Endothelial cell of hepatic sinusoid (primary cell): ENCODE measurements at regions not wholly inside any gene's neighbourhood (a gene's known extent, or its start where the extent isn't known, plus 50 kb on each side); places are given as distances from the start of the nearest gene placed in this dataset.
"Not testable (repeated sequence)": the region's sequence is repeated elsewhere in the genome, so short reads cannot be mapped to it uniquely, and the experiment has no call there.

Experiments
- in situ Hi-C: cut with HindIII; loops from 2 replicates; pipeline ENCODE4 v1.10.0; 2017; ENCODE audit warnings: low sequenced_read_pairs

GRCh38 chr16:88162778-88163177 is 211.5 kb downstream of the BANP start:
- in situ Hi-C loops, result not testable (repeated sequence)

GRCh38 chr16:88164196-88165039 is 213.2 kb downstream of the BANP start:
- in situ Hi-C loops, result not testable (repeated sequence)

- in situ Hi-C loops, result not testable (repeated sequence)
Observed at GRCh38 chr16:88165040-88165544, 213.9 kb downstream of the BANP start.

DNA sequence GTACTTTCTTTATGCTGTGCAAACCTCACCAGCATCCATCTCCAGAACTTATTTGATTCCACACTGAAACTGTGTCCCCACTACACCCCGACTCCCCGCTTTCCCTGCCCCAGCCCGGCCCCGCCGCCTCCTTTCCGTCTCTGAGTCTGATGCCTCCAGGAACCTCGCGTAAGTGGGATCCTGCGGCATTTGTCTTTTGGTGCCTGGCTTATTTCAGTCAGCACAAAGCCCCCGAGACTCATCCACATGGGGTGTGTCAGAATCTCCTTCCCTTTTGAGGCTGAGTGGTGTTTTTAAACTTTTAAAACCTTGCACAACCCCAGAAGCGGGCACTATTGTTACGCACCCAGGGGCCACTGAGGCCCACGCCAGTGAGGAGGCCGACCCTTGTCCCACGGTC is 214.4 kb downstream of the BANP start:
- in situ Hi-C loops, result not testable (repeated sequence)

DNA sequence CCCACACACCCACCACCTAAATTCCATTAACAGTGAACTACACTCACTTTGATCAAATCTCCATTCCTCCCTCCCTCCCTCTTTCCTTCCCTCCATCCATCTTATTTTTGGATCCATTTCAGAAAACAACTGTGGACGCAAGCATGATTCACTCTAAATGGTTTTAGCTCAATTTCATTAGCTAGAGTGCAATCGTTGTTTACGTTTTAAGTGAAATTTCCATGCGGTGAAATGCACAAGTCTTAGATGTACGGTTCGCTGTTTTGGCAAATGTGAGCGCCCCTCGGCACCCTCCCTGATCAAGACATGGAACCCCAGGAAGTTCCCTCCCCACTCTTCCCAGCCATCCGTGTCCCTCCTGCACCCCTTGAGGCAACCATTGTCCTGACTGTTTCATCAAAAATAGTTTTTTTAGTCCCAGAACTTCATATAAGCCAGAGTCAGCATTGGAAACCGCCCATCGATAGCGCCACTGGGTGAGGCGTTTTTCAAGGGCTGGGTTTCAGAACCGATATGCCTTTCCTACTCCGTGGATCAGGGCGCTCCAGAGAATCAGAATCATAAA is 215.1 kb downstream of the BANP start:
- in situ Hi-C loops, result not testable (repeated sequence)

DNA sequence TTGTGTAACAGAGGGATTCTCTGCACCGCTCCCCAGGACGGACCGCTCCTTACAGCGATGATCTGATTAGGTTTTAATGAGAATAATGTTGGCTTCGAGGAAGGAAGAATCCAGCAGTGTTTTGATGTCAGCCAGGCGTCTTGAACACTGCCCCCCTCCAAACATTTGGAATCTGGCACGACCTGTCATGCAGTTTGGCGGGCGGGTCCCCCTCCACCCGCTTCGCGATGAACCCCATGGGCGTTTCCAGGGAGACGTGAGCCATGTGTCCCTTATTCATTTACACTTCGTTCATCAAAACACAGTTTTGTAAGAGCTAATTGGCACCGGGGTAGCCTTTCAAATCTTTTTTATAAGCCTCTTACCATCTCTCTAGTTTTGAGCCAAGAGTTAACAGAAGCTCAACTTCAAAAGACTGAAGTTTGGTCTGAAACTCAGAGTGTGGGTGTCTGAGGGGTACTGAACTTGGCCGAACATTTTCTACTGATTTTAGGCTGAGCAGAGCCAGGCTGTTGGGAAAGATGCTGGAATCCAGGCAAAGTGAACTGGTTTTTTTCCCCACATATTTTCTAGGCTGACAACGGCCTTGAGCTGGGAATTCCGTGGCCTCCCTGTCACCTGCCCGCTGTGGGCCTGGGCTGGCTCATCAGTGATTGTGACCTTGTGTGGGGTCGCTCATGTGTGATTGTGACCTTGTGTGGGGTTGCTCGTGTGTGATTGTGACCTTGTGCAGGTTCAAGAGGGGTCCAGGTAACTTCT is 214.8 kb upstream of the ZNF469 start:
- in situ Hi-C loops, result not testable (repeated sequence)

GRCh38 chr16:88168557-88168949 is 214.2 kb upstream of the ZNF469 start:
- in situ Hi-C loops, result not testable (repeated sequence)

GRCh38 chr16:88169136-88169830 is 213.5 kb upstream of the ZNF469 start:
- in situ Hi-C loops, result not testable (repeated sequence)

DNA sequence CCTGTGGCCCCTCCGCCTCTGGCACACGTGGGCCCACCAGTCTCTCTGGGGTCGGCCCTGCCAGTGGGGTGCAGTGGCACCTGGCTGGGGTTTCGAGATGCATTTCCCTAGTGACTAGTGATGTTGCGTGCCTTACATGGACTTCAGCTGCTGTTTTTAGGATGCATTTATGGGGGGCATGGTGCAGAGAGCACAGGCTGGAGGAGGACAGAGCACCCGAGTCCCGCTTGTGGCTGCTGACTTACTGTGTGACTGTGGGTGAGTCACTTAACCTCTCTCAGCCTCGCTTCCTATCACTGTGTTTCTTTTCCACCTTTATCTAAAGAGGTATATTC is 213.0 kb upstream of the ZNF469 start:
- in situ Hi-C loops, result not testable (repeated sequence)

DNA sequence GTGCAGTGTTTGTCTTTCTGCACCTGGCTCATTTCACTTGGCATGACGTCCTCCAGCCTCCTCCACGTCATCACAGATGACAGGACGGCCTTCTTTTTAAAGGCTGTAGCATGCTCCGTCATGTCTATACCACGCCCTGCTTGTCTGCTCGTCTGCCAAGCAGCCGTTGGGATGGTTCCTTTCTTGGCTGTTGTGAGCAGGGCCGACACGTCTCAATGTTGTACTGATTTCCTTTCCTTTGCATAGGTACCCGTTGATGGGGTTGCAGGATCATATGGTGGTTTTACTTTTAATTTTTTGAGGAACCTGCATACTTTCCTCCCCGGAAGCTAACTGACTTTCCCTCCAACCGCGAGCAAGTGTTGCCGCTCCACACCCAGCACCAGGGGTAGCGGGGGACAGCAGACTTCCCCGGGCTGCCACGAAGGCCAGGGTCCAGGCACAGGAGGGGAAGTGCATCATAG is 212.2 kb upstream of the ZNF469 start:
- in situ Hi-C loops, result no loop called here

- in situ Hi-C loops, result not testable (repeated sequence)
Observed at GRCh38 chr16:88171126-88171525, 211.6 kb upstream of the ZNF469 start.

- in situ Hi-C loops, result not testable (repeated sequence)
Observed at GRCh38 chr16:88176184-88176583, 206.6 kb upstream of the ZNF469 start.

- in situ Hi-C loops, result not testable (repeated sequence)
Observed at GRCh38 chr16:88176591-88177180, 206.1 kb upstream of the ZNF469 start.

- in situ Hi-C loops, result not testable (repeated sequence)
Observed at GRCh38 chr16:88178251-88178650, 204.5 kb upstream of the ZNF469 start.

DNA sequence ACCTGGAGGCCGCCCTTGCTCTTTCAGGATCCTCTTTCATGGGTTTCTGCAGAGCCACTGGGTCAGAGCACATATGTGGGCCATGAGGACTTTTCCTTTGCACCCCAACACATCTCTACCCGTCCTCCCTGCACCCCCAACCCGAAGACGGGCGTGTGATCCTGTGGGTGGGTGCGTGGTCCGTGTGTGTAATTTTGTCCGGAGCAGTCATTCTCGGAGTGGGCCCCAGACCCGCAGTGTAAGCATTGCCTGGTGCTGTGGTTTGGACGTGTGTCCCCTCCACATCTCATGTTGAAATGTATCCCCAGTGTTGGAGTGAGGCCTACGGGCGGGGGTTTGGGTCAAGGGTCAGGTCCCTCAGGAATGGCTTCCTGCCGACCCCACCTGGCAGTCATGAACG is 203.9 kb upstream of the ZNF469 start:
- in situ Hi-C loops, result not testable (repeated sequence)

GRCh38 chr16:88182967-88183881 is 199.5 kb upstream of the ZNF469 start:
- in situ Hi-C loops, result not testable (repeated sequence)

GRCh38 chr16:88184053-88184452 is 198.7 kb upstream of the ZNF469 start:
- in situ Hi-C loops, result not testable (repeated sequence)

- in situ Hi-C loops, result not testable (repeated sequence)
Observed at GRCh38 chr16:88184566-88185355, 198.0 kb upstream of the ZNF469 start.

- in situ Hi-C loops, result not testable (repeated sequence)
Observed at GRCh38 chr16:88185406-88185805, 197.4 kb upstream of the ZNF469 start.
